ENCODE measurements at regions not wholly inside any gene's neighbourhood (a gene's known extent, or its start where the extent isn't known, plus 50 kb on each side); places are given as distances from the start of the nearest gene placed in this dataset.

DNA sequence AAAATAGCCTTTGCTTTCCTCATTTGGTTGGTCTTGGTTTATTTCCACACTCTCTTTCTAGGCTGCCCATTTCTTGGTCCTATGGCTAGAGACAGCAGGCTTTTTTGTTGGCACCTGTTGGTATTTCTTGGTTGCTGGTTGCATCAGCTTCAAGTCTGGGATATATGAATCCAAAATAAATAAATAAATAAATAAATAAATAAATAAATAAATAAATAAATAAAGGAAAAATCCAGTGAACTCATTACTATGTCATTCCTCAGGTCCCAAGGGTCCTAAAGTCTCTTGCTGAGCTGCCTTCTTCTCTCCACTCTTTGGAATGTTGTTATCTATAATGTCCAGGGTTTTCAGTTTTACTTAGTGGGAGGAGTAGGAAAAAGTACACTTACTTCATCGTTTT, 165.9 kb upstream of the MEX3C start:
- TF ChIP-seq, protein P1, sequence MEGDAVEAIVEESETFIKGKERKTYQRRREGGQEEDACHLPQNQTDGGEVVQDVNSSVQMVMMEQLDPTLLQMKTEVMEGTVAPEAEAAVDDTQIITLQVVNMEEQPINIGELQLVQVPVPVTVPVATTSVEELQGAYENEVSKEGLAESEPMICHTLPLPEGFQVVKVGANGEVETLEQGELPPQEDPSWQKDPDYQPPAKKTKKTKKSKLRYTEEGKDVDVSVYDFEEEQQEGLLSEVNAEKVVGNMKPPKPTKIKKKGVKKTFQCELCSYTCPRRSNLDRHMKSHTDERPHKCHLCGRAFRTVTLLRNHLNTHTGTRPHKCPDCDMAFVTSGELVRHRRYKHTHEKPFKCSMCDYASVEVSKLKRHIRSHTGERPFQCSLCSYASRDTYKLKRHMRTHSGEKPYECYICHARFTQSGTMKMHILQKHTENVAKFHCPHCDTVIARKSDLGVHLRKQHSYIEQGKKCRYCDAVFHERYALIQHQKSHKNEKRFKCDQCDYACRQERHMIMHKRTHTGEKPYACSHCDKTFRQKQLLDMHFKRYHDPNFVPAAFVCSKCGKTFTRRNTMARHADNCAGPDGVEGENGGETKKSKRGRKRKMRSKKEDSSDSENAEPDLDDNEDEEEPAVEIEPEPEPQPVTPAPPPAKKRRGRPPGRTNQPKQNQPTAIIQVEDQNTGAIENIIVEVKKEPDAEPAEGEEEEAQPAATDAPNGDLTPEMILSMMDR (IDR thresholded peaks at IDR 0.05): no peak
- TF ChIP-seq, protein P2, sequence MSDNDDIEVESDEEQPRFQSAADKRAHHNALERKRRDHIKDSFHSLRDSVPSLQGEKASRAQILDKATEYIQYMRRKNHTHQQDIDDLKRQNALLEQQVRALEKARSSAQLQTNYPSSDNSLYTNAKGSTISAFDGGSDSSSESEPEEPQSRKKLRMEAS (CRISPR knock-in tag; IDR thresholded peaks at IDR 0.05): no peak
- TF ChIP-seq ZNF317 (CRISPR knock-in tag; IDR thresholded peaks at IDR 0.05; ENCODE audit: borderline replicate concordance, low read depth) (no peak), FOXP1 (CRISPR knock-in tag; IDR thresholded peaks at IDR 0.05; ENCODE audit: borderline replicate concordance) (no peak), ZNF263 (CRISPR knock-in tag; IDR thresholded peaks at IDR 0.05; ENCODE audit: low read depth) (no peak), FOXJ3 (CRISPR knock-in tag; IDR thresholded peaks at IDR 0.05; ENCODE audit: borderline replicate concordance) (no peak), TCF7 (CRISPR knock-in tag; IDR thresholded peaks at IDR 0.05; ENCODE audit: low read depth) (no peak), ZNF232 (CRISPR knock-in tag; IDR thresholded peaks at IDR 0.05) (no peak)
- TF ChIP-seq, protein P3, sequence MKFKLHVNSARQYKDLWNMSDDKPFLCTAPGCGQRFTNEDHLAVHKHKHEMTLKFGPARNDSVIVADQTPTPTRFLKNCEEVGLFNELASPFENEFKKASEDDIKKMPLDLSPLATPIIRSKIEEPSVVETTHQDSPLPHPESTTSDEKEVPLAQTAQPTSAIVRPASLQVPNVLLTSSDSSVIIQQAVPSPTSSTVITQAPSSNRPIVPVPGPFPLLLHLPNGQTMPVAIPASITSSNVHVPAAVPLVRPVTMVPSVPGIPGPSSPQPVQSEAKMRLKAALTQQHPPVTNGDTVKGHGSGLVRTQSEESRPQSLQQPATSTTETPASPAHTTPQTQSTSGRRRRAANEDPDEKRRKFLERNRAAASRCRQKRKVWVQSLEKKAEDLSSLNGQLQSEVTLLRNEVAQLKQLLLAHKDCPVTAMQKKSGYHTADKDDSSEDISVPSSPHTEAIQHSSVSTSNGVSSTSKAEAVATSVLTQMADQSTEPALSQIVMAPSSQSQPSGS (CRISPR knock-in tag; IDR thresholded peaks at IDR 0.05; ENCODE audit: borderline replicate concordance, low read depth): no peak
- TF ChIP-seq, protein P4, sequence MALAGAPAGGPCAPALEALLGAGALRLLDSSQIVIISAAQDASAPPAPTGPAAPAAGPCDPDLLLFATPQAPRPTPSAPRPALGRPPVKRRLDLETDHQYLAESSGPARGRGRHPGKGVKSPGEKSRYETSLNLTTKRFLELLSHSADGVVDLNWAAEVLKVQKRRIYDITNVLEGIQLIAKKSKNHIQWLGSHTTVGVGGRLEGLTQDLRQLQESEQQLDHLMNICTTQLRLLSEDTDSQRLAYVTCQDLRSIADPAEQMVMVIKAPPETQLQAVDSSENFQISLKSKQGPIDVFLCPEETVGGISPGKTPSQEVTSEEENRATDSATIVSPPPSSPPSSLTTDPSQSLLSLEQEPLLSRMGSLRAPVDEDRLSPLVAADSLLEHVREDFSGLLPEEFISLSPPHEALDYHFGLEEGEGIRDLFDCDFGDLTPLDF (CRISPR knock-in tag; IDR thresholded peaks at IDR 0.05): no peak
